Mucosa of descending colon (tissue), 3 donors: ENCODE measurements at regions not wholly inside any gene's neighbourhood (a gene's known extent, or its start where the extent isn't known, plus 50 kb on each side); places are given as distances from the start of the nearest gene placed in this dataset.

Experiments
- ATAC-seq: fragments of 200-7000 bp; cut with Tn5 transposase; one replicate; pipeline ENCODE4 v1.9.1; 2020; ENCODE audit warnings: mild to moderate bottlenecking, moderate library complexity
- DNase-seq, 3 donors: peaks; one replicate each; pipeline ENCODE4 v3.0.0-alpha.2; 2020
- H3K36me3 ChIP-seq: fragments of 200-600 bp; one replicate; pipeline ENCODE4 v1.8.0; 2021; ENCODE audit warnings: low read depth, mild to moderate bottlenecking
- H3K4me1 ChIP-seq: fragments of 200-600 bp; one replicate; pipeline ENCODE4 v1.8.0; 2021; ENCODE audit warnings: low read depth, mild to moderate bottlenecking
- H3K4me3 ChIP-seq: fragments of 200-600 bp; one replicate; pipeline ENCODE4 v1.8.0; 2021; ENCODE audit warnings: mild to moderate bottlenecking
- H3K9me3 ChIP-seq: fragments of 200-600 bp; one replicate; pipeline ENCODE4 v1.8.0; 2021; ENCODE audit warnings: mild to moderate bottlenecking
- CTCF ChIP-seq: fragments of 200-600 bp; IDR thresholded peaks from one replicate; pipeline ENCODE4 v1.8.0; 2022; ENCODE audit warnings: antibody characterized with exemption, mild to moderate bottlenecking
- intact Hi-C, 2 donors: fragments of 100-400 bp; cut with DNase I in 1 of 2; cut with micrococcal nuclease in 1 of 2; formaldehyde crosslinking; loops; one replicate each; pipeline versions ENCODE4 v1.11.0 to v1.11.1; 2022; cut with DNase I, micrococcal nuclease
- donor health status: DM: no; HTN: no; CAD: no; lungs with moderate emphysema.
- donor health status: DM: no; HTN: no; CAD: no.
- donor health status: DM: no; HTN: yes; CAD: no.

GRCh38 chr1:241417258-241417657, 60.3 kb upstream of the RGS7 start:
- TF ChIP-seq CTCF = no peak
- Histone ChIP-seq H3K4me3 (no peak overlapping the region), H3K9me3 (no peaks in the 10 kb centered on the region), H3K36me3 (no peaks in the 10 kb centered on the region), H3K4me1 (no peaks in the 10 kb centered on the region)
- ATAC-seq (no peak), DNase-seq (no peak)
- intact Hi-C loops = no loop called here

DNA sequence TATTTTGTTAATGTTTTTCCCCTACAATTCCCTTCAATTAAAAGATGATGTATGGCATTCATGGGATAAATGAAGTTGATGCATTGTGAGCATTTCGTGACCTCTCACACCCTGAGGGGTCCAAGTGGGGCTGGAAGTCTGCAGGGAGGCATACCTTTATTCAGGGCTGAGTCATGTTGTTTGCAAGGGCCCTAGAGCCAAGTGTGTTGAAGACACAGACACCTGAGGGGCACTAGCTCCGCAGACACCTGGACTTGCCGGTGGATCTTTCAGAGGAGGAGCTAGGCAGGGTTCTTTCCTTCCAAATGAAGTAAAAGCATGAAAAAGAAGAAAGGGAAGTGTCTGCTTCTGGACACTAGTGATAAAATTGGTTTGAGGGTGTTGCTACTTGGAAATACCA, 57.0 kb upstream of the RGS7 start:
- no peak for ATAC-seq
- intact Hi-C loops = no loop called here
- DNase-seq = no peak
- no peak for TF ChIP-seq CTCF
- Histone ChIP-seq H3K4me3 (no peak overlapping the region), H3K9me3 (no peaks in the 10 kb centered on the region), H3K4me1 (no peaks in the 10 kb centered on the region), H3K36me3 (no peaks in the 10 kb centered on the region)

DNA sequence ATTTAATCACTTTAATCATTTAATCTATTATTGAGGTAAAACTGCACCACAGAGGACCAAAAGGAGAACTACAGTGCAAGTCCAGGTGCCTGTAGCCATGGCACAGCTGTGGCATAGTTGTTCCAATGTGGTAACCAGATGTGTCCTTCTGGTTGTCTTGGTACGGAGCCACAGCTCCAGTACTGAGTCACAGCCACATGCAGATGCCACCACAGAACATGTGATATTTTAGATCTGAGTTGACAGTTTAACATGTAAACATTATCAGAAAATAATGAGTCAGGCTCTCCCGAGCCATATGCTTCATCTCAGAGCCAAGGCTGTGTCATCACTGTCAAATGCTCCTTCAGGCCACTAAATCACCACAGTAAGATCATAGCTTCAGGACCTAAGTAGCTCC, 56.4 kb upstream of the RGS7 start:
- Histone ChIP-seq H3K4me1 (no peaks in the 10 kb centered on the region), H3K4me3 (no peak overlapping the region), H3K9me3 (no peaks in the 10 kb centered on the region), H3K36me3 (no peaks in the 10 kb centered on the region)
- ATAC-seq (no peak), DNase-seq (no peak)
- no peak for TF ChIP-seq CTCF
- intact Hi-C loops = no loop called here

GRCh38 chr1:241412646-241413045, 55.6 kb upstream of the RGS7 start:
- intact Hi-C loops = no loop called here
- H3K4me3 ChIP-seq = no peak overlapping the region
- no peak for TF ChIP-seq CTCF
- DNase-seq (no peak), ATAC-seq (no peak)
- no peaks in the 10 kb centered on the region for H3K36me3 ChIP-seq
- H3K4me1 ChIP-seq = no peaks in the 10 kb centered on the region
- no peaks in the 10 kb centered on the region for H3K9me3 ChIP-seq

- TF ChIP-seq CTCF = no peak
- ATAC-seq (no peak), DNase-seq (no peak)
- intact Hi-C loops = no loop called here
- H3K4me1 ChIP-seq = no peaks in the 10 kb centered on the region
- no peak overlapping the region for H3K4me3 ChIP-seq
- no peaks in the 10 kb centered on the region for H3K9me3 ChIP-seq
- no peaks in the 10 kb centered on the region for H3K36me3 ChIP-seq
Measured at GRCh38 chr1:241411776-241412338, 54.9 kb upstream of the RGS7 start.
